Breast epithelium (tissue), 4 donors: ENCODE measurements at regions not wholly inside any gene's neighbourhood (a gene's known extent, or its start where the extent isn't known, plus 50 kb on each side); places are given as distances from the start of the nearest gene placed in this dataset.

Source experiments
- DNase-seq, 2 donors: peaks; one replicate each; pipeline ENCODE4 v3.0.0-alpha.2; 2019; ENCODE audit warnings: low spot score in 2 of 2
- H3K27ac ChIP-seq, 2 donors: fragments of 200-600 bp; sonication (generic) in 1 of 2; one replicate each; pipeline ENCODE4 v1.5.1; 2016 to 2019; ENCODE audit warnings: mild to moderate bottlenecking in 1 of 2
- H3K27me3 ChIP-seq, 2 donors: fragments of 200-600 bp; sonication (generic) in 1 of 2; one replicate each; pipeline versions ENCODE4 v1.5.1 to v1.6.0; 2017 to 2019; ENCODE audit warnings: control low read depth in 1 of 2, mild to moderate bottlenecking in 1 of 2
- H3K36me3 ChIP-seq: fragments of 200-600 bp; one replicate; pipeline ENCODE4 v1.5.1; 2019
- H3K4me1 ChIP-seq, 2 donors: fragments of 200-600 bp; sonication (generic); one replicate each; pipeline ENCODE4 v1.5.1; 2016 to 2019; ENCODE audit warnings: control low read depth in 1 of 2
- H3K4me3 ChIP-seq, 3 donors: fragments of 200-600 bp; sonication (generic); 1 replicate in 2 of 3; 2 replicates in 1 of 3; pipeline ENCODE4 v1.5.1; 2016 to 2019; ENCODE audit warnings: mild to moderate bottlenecking in 3 of 3, moderate library complexity in 2 of 3
- H3K9me3 ChIP-seq, 2 donors: fragments of 200-600 bp; sonication (generic) in 1 of 2; one replicate each; pipeline ENCODE4 v1.5.1; 2016 to 2019; ENCODE audit warnings: control low read depth in 1 of 2
- POLR2A ChIP-seq: fragments of 450-650 bp; IDR thresholded peaks from one replicate; pipeline ENCODE4 v1.6.1; 2016; ENCODE audit warnings: antibody characterized with exemption, mild to moderate bottlenecking, moderate library complexity
- POLR2AphosphoS5 ChIP-seq, 3 donors: sonication (generic); formaldehyde crosslinking; IDR thresholded peaks; one replicate each; pipeline ENCODE4 v1.6.1; 2017; ENCODE audit warnings: antibody characterized with exemption in 3 of 3
- intact Hi-C: fragments of 100-400 bp; cut with DNase I; formaldehyde crosslinking; loops from one replicate; pipeline ENCODE4 v1.15.1; 2023; ENCODE audit warnings: low total_unique reads
- TF ChIP-seq, protein P1 (sequence below), 3 donors: fragments of 450-650 bp; IDR thresholded peaks; one replicate each; pipeline ENCODE4 v1.5.1; 2016 to 2017; ENCODE audit warnings: antibody characterized with exemption in 3 of 3, mild to moderate bottlenecking in 3 of 3, moderate library complexity in 3 of 3

DNA sequence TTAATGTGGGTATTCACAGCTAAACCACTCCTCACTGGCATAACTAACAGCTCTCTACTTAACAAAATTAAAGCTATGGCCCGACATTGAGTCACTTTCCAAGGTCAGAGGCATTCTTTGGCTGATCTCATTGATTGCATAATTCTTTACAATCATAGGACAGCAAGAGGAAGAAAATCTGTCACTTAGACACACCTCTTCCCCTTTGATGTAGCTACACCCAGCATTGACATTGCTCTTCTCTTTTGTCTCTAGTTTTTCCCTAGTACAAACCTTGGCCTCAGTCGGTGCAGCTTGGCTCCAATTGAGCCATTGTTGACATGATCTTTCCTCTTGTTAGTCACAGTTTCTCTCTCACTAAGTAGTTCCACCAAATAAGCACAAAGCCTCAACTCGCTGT, 313.3 kb upstream of the ACTRT1 start:
- Histone ChIP-seq H3K4me1 (no peaks in the 10 kb centered on the region), H3K9me3 (no peaks in the 10 kb centered on the region), H3K27ac (no peak overlapping the region), H3K36me3 (no peaks in the 10 kb centered on the region), H3K4me3 (no peak overlapping the region), H3K27me3 (peaks cover 0 to 8% of the 10 kb centered on the region in 2 donors)
- no peak for DNase-seq
- intact Hi-C loops, result no loop called here
- no peak for TF ChIP-seq POLR2A
- TF ChIP-seq, protein P1, sequence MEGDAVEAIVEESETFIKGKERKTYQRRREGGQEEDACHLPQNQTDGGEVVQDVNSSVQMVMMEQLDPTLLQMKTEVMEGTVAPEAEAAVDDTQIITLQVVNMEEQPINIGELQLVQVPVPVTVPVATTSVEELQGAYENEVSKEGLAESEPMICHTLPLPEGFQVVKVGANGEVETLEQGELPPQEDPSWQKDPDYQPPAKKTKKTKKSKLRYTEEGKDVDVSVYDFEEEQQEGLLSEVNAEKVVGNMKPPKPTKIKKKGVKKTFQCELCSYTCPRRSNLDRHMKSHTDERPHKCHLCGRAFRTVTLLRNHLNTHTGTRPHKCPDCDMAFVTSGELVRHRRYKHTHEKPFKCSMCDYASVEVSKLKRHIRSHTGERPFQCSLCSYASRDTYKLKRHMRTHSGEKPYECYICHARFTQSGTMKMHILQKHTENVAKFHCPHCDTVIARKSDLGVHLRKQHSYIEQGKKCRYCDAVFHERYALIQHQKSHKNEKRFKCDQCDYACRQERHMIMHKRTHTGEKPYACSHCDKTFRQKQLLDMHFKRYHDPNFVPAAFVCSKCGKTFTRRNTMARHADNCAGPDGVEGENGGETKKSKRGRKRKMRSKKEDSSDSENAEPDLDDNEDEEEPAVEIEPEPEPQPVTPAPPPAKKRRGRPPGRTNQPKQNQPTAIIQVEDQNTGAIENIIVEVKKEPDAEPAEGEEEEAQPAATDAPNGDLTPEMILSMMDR (IDR thresholded peaks at IDR 0.05), result no peak
- no peak for TF ChIP-seq POLR2AphosphoS5 (IDR thresholded peaks at IDR 0.05)

GRCh38 chrX:128335671-128336070, 283.5 kb upstream of the ACTRT1 start:
- peaks cover 0 to 12% of the 10 kb centered on the region in 2 donors for H3K9me3 ChIP-seq
- no peak for DNase-seq
- H3K4me1 ChIP-seq, result no peaks in the 10 kb centered on the region
- intact Hi-C loops, result no loop called here
- no peak for TF ChIP-seq POLR2AphosphoS5 (IDR thresholded peaks at IDR 0.05)
- no peaks in the 10 kb centered on the region for H3K27me3 ChIP-seq
- no peak overlapping the region for H3K27ac ChIP-seq
- no peaks in the 10 kb centered on the region for H3K36me3 ChIP-seq
- no peak overlapping the region for H3K4me3 ChIP-seq

- Histone ChIP-seq H3K4me1 (no peaks in the 10 kb centered on the region), H3K9me3 (peaks cover 0 to 12% of the 10 kb centered on the region in 2 donors), H3K4me3 (no peak overlapping the region), H3K27ac (no peak overlapping the region), H3K36me3 (no peaks in the 10 kb centered on the region), H3K27me3 (no peaks in the 10 kb centered on the region)
- no peak for TF ChIP-seq POLR2AphosphoS5 (IDR thresholded peaks at IDR 0.05)
- no peak for TF ChIP-seq POLR2A
- no peak for DNase-seq
- intact Hi-C loops, result no loop called here
These were observed 282.6 kb upstream of the ACTRT1 start for GRCh38 chrX:128334821-128335220.

GRCh38 chrX:128310912-128311311, 258.7 kb upstream of the ACTRT1 start:
- Histone ChIP-seq H3K36me3 (no peaks in the 10 kb centered on the region), H3K4me1 (no peaks in the 10 kb centered on the region), H3K27ac (no peak overlapping the region), H3K4me3 (no peak overlapping the region), H3K9me3 (peaks cover 0 to 12% of the 10 kb centered on the region in 2 donors), H3K27me3 (no peaks in the 10 kb centered on the region)
- TF ChIP-seq, protein P1 (IDR thresholded peaks at IDR 0.05), result no peak
- TF ChIP-seq POLR2A (no peak), POLR2AphosphoS5 (IDR thresholded peaks at IDR 0.05) (no peak)
- DNase-seq, result no peak
- intact Hi-C loops, result no loop called here

DNA sequence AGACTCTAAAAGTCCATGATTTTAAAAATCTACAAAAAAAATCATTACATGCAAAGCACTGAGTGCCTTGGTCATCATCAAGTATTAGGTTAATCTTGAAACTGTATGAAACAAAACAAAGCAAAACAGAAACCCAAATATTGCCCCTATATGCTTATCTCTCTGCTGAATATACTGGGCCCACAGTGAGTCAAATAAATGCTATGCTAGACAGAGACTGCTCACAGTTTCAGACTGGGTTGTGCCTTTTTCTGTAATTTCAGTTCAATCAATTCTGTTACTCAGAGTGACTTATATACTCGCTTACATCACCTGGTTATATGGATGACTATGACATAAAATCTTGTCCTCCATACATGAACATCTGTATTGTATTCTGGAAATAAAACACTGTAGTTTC, 257.1 kb upstream of the ACTRT1 start:
- TF ChIP-seq POLR2AphosphoS5 (IDR thresholded peaks at IDR 0.05) (no peak), POLR2A (no peak)
- TF ChIP-seq, protein P1 (IDR thresholded peaks at IDR 0.05), result no peak
- no peaks in the 10 kb centered on the region for H3K36me3 ChIP-seq
- no peak for DNase-seq
- H3K4me3 ChIP-seq, result no peak overlapping the region
- no peak overlapping the region for H3K27ac ChIP-seq
- intact Hi-C loops, result no loop called here
- H3K27me3 ChIP-seq, result no peaks in the 10 kb centered on the region
- peaks cover 0 to 12% of the 10 kb centered on the region in 2 donors for H3K9me3 ChIP-seq
- H3K4me1 ChIP-seq, result no peaks in the 10 kb centered on the region

DNA sequence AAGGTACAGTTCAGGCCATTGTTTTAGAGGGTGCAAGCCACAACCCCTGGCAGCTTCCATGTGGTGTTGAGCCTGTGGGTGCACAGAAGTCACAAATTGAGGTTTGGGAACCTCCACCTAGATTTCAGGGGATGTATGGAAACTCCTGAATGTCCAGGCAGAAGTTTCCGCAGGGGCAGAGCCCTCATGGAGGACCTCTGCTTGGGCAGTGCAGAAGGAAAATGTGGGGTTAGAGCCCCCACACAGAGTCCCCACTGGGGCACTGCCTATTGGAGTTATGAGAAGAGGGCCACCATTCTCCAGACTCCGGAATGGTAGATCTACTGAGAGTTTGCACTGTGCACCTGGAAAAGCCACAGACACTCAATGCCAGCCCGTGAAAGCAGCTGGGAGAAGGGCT, 242.0 kb upstream of the ACTRT1 start:
- no peak overlapping the region for H3K4me3 ChIP-seq
- H3K27me3 ChIP-seq, result peaks cover 0 to 4% of the 10 kb centered on the region in 2 donors
- TF ChIP-seq, protein P1 (IDR thresholded peaks at IDR 0.05), result no peak
- TF ChIP-seq POLR2AphosphoS5 (IDR thresholded peaks at IDR 0.05) (no peak), POLR2A (no peak)
- no peaks in the 10 kb centered on the region for H3K4me1 ChIP-seq
- no peak for DNase-seq
- intact Hi-C loops, result no loop called here
- no peaks in the 10 kb centered on the region for H3K36me3 ChIP-seq
- no peak overlapping the region for H3K27ac ChIP-seq
- H3K9me3 ChIP-seq, result peaks cover 0 to 8% of the 10 kb centered on the region in 2 donors
